GM12878 (cell line): ENCODE measurements at regions not wholly inside any gene's neighbourhood (a gene's known extent, or its start where the extent isn't known, plus 50 kb on each side); places are given as distances from the start of the nearest gene placed in this dataset.

Experiments used
- ATF7 ChIP-seq: fragments of 450-650 bp; IDR thresholded peaks from 2 replicates; pipeline ENCODE4 v1.6.1; 2016; ENCODE audit warnings: low read depth, mild to moderate bottlenecking
- CREB1 ChIP-seq: IDR thresholded peaks from 2 replicates; pipeline ENCODE4 v1.6.1; 2012; ENCODE audit warnings: low read depth, mild to moderate bottlenecking, inconsistent platforms
- CTCF ChIP-seq, 3 experiments: IDR thresholded peaks in 2 of 3; conservative IDR thresholded peaks in 1 of 3; 2 replicates each; pipeline ENCODE4 v1.5.1; 2011; ENCODE audit warnings: low read depth in 3 of 3, low read length in 3 of 3, mild to moderate bottlenecking in 3 of 3, control low read depth in 2 of 3, moderate library complexity in 2 of 3, inconsistent platforms in 1 of 3, mixed read lengths in 1 of 3; ENCODE audit not compliant: control insufficient read depth in 2 of 3, insufficient read depth in 1 of 3; ENCODE audit errors: extremely low read depth in 1 of 3
- HCFC1 ChIP-seq: fragments of 150-350 bp; IDR thresholded peaks from 2 replicates; pipeline ENCODE4 v1.6.1; 2014; ENCODE audit warnings: low read length
- KDM1A ChIP-seq: fragments of 200-600 bp; sonication (generic); IDR thresholded peaks from 2 replicates; pipeline ENCODE4 v1.6.1; 2016; ENCODE audit warnings: borderline replicate concordance
- NBN ChIP-seq: fragments of 450-650 bp; IDR thresholded peaks from 2 replicates; pipeline ENCODE4 v1.6.1; 2016
- NFYB ChIP-seq: IDR thresholded peaks from 2 replicates; pipeline ENCODE4 v1.6.1; 2011; ENCODE audit warnings: low read depth, mild to moderate bottlenecking, low read length, improper control_type of control experiment, moderate library complexity; ENCODE audit not compliant: insufficient read depth
- RAD21 ChIP-seq: IDR thresholded peaks from 2 replicates; pipeline ENCODE4 v1.6.1; 2011; ENCODE audit warnings: mild to moderate bottlenecking, low read depth, low read length, moderate library complexity; ENCODE audit not compliant: insufficient read depth
- SIN3A ChIP-seq: IDR thresholded peaks from 2 replicates; pipeline ENCODE4 v1.6.1; 2012; ENCODE audit warnings: low read depth, low read length, improper control_type of control experiment
- SMC3 ChIP-seq: IDR thresholded peaks from 2 replicates; pipeline ENCODE4 v1.6.1; 2011; ENCODE audit warnings: low read length, improper control_type of control experiment, borderline replicate concordance
- SREBF2 ChIP-seq: IDR thresholded peaks from 2 replicates; pipeline ENCODE4 v1.6.1; 2012; ENCODE audit warnings: mild to moderate bottlenecking, low read length
- USF2 ChIP-seq: IDR thresholded peaks from 2 replicates; pipeline ENCODE4 v1.6.1; 2011; ENCODE audit warnings: low read depth, low read length, improper control_type of control experiment, borderline replicate concordance
- ZNF274 ChIP-seq: IDR thresholded peaks from one replicate; pipeline ENCODE4 v1.8.0; 2011; ENCODE audit not compliant: insufficient read length, insufficient read depth

GRCh38 chr13:21948769-21949474 lies 278.0 kb downstream of the FGF9 start:
- TF ChIP-seq NBN (no peak), ZNF274 (no peak), KDM1A (no peak), CTCF (IDR thresholded peaks at IDR 0.05 in 2 of 3, conservative IDR thresholded peaks at IDR 0.05 in 1 of 3; ENCODE audit: control insufficient read depth in 2 of 3, extremely low read depth in 1 of 3, insufficient read depth in 1 of 3, low read depth in 3 of 3, low read length in 3 of 3) (no peak), USF2 (no peak), SMC3 (no peak), CREB1 (no peak), NFYB (no peak), SIN3A (no peak), HCFC1 (no peak), RAD21 (no peak), SREBF2 (no peak), ATF7 (no peak)
